ENCODE measurements at regions not wholly inside any gene's neighbourhood (a gene's known extent, or its start where the extent isn't known, plus 50 kb on each side); places are given as distances from the start of the nearest gene placed in this dataset.

DNA sequence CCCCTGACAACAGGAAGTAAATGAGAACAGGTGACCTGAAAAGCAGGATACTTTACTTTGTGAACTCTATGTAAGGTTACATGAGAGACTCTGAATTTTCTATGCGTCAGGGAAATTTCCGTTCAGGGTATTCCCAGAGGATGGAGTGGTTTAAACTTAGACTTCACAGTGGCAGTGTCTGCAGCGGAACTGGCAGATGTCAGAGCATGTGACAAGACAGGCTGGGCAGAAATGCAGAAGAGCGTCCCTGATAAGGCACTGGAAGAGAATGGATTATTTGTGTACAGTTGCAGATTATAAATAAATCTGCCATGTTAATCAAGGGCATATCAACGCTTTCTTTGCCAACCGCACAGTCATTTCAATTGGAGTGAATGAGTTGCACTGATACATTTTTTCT is 598.4 kb upstream of the ZNF717 start:
- DNase-seq (ENCODE audit: low spot score): no peak
- H3K27ac Mint-ChIP-seq: no peak overlapping the region
- H3K9me3 Mint-ChIP-seq: peaks cover 35% of the 10 kb centered on the region
- no peaks in the 10 kb centered on the region for H3K36me3 Mint-ChIP-seq (ENCODE audit: low read depth)
- no peak overlapping the region for H3K4me3 Mint-ChIP-seq (ENCODE audit: low read depth)
- intact Hi-C loops (cut with micrococcal nuclease): no loop called here
- H3K4me1 Mint-ChIP-seq (ENCODE audit: low read depth): no peaks in the 10 kb centered on the region
- H3K27me3 Mint-ChIP-seq (ENCODE audit: low read depth): no peaks in the 10 kb centered on the region

GRCh38 chr3:76387000-76387399 is 601.7 kb upstream of the ZNF717 start:
- intact Hi-C loops (cut with micrococcal nuclease): no loop called here
- H3K36me3 Mint-ChIP-seq (ENCODE audit: low read depth): no peaks in the 10 kb centered on the region
- H3K27ac Mint-ChIP-seq: no peak overlapping the region
- peaks cover 31% of the 10 kb centered on the region for H3K9me3 Mint-ChIP-seq
- no peaks in the 10 kb centered on the region for H3K4me1 Mint-ChIP-seq (ENCODE audit: low read depth)
- no peak for DNase-seq (ENCODE audit: low spot score)
- no peaks in the 10 kb centered on the region for H3K27me3 Mint-ChIP-seq (ENCODE audit: low read depth)
- H3K4me3 Mint-ChIP-seq (ENCODE audit: low read depth): no peak overlapping the region

GRCh38 chr3:76400141-76400540 is 614.8 kb upstream of the ZNF717 start:
- Mint-ChIP-seq H3K27me3 (ENCODE audit: low read depth) (no peaks in the 10 kb centered on the region), H3K9me3 (peaks cover 13% of the 10 kb centered on the region), H3K4me1 (ENCODE audit: low read depth) (no peaks in the 10 kb centered on the region), H3K27ac (no peak overlapping the region), H3K36me3 (ENCODE audit: low read depth) (no peaks in the 10 kb centered on the region), H3K4me3 (ENCODE audit: low read depth) (no peak overlapping the region)
- intact Hi-C loops (cut with micrococcal nuclease): no loop called here
- DNase-seq (ENCODE audit: low spot score): no peak

DNA sequence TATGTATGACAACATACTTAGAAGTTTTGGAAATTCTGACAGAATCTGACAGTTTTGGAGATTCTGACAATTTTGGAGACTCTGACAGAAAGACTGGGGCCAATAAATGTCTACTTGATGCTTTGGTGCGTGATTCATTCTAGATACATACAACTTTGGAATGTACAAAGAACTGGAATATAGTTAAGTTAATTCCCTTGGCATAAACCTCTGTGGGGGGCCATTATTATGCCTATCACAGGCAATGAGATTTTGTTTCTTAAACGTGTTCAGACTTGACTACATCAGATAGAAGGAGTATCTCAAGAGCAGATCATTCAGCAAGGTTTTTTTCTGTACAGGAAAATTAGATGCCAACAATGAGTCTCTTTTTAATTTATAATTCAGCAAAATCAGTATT is 617.6 kb upstream of the ZNF717 start:
- peaks cover 34% of the 10 kb centered on the region for H3K9me3 Mint-ChIP-seq
- no peak overlapping the region for H3K27ac Mint-ChIP-seq
- no peaks in the 10 kb centered on the region for H3K36me3 Mint-ChIP-seq (ENCODE audit: low read depth)

DNA sequence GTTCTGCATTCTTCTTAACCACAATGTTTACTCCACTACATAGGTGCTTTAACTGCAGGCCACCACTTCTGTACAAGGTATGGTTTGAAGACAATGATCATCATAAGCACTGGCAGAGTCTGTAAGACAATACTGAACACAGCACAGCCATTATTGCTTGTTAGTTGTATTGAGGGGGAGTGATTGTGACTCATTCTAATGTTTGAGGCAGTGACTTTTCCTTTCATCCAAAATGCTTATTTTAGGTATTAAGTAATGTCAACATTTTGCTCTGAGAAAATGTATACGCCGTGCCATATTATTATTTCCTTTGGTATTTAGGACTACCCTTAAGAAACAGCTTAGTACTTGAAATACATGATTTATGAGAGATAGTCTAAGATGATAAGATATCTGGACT is 618.2 kb upstream of the ZNF717 start:
- Mint-ChIP-seq H3K4me3 (ENCODE audit: low read depth) (no peak overlapping the region), H3K9me3 (peaks cover 40% of the 10 kb centered on the region), H3K4me1 (ENCODE audit: low read depth) (no peaks in the 10 kb centered on the region), H3K27ac (no peak overlapping the region), H3K27me3 (ENCODE audit: low read depth) (no peaks in the 10 kb centered on the region), H3K36me3 (ENCODE audit: low read depth) (no peaks in the 10 kb centered on the region)
- DNase-seq (ENCODE audit: low spot score): no peak
- intact Hi-C loops (cut with micrococcal nuclease): no loop called here

More for the DNA sequence above, 617.6 kb upstream of the ZNF717 start:
- DNase-seq (ENCODE audit: low spot score): no peak
- intact Hi-C loops (cut with micrococcal nuclease): no loop called here
- H3K4me3 Mint-ChIP-seq (ENCODE audit: low read depth): no peak overlapping the region
- H3K4me1 Mint-ChIP-seq (ENCODE audit: low read depth): no peaks in the 10 kb centered on the region
- H3K27me3 Mint-ChIP-seq (ENCODE audit: low read depth): no peaks in the 10 kb centered on the region

DNA sequence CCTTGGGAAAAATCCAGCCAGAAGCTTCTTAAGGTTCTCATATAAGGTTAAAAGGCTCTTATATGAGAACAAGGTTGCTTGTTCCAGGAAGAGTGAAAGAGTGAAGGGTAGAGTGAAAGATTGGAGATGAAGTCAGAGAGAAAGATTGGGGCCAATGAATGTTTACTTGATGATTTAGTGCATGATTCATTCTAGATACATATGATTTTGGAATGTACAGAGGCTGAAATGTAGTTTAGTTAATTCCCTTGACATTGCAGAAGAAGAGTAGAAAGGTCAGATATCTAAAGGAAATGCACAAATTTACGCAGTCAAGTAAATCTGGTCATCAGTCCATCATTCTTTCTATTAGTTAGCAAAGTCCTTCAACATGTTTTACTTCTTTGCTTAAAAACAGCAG is 619.8 kb upstream of the ZNF717 start:
- H3K27me3 Mint-ChIP-seq (ENCODE audit: low read depth): no peaks in the 10 kb centered on the region
- H3K36me3 Mint-ChIP-seq (ENCODE audit: low read depth): no peaks in the 10 kb centered on the region
- peaks cover 47% of the 10 kb centered on the region for H3K9me3 Mint-ChIP-seq
- intact Hi-C loops (cut with micrococcal nuclease): no loop called here
- no peaks in the 10 kb centered on the region for H3K4me1 Mint-ChIP-seq (ENCODE audit: low read depth)
- H3K4me3 Mint-ChIP-seq (ENCODE audit: low read depth): no peak overlapping the region
- DNase-seq (ENCODE audit: low spot score): no peak
- H3K27ac Mint-ChIP-seq: no peak overlapping the region

- intact Hi-C loops (cut with micrococcal nuclease): no loop called here
- no peaks in the 10 kb centered on the region for H3K4me1 Mint-ChIP-seq (ENCODE audit: low read depth)
- peaks cover 56% of the 10 kb centered on the region for H3K9me3 Mint-ChIP-seq
- no peak overlapping the region for H3K4me3 Mint-ChIP-seq (ENCODE audit: low read depth)
- no peak for DNase-seq (ENCODE audit: low spot score)
- no peak overlapping the region for H3K27ac Mint-ChIP-seq
- H3K27me3 Mint-ChIP-seq (ENCODE audit: low read depth): no peaks in the 10 kb centered on the region
- H3K36me3 Mint-ChIP-seq (ENCODE audit: low read depth): no peaks in the 10 kb centered on the region
These were observed 625.5 kb upstream of the ZNF717 start for GRCh38 chr3:76410762-76411281.

DNA sequence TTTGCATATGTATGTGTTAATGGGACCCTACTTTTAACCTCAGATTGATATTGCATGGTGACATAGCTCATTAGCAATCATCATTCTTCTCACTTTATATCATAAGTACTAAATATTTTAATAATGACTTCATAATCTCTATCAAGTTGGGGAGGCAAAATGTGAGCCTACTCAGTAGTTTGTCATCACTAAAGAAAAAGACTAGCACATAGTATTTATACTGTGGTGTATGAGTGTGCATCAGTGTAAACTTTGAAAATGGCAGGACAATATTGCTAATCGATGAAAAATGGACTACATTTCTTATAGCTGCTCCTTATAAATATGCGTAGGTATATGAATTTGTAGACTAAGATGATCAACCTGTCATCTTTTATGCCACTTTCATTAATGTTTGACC is 624.5 kb upstream of the ROBO2 start:
- no peaks in the 10 kb centered on the region for H3K36me3 Mint-ChIP-seq (ENCODE audit: low read depth)
- intact Hi-C loops (cut with micrococcal nuclease): no loop called here

DNA sequence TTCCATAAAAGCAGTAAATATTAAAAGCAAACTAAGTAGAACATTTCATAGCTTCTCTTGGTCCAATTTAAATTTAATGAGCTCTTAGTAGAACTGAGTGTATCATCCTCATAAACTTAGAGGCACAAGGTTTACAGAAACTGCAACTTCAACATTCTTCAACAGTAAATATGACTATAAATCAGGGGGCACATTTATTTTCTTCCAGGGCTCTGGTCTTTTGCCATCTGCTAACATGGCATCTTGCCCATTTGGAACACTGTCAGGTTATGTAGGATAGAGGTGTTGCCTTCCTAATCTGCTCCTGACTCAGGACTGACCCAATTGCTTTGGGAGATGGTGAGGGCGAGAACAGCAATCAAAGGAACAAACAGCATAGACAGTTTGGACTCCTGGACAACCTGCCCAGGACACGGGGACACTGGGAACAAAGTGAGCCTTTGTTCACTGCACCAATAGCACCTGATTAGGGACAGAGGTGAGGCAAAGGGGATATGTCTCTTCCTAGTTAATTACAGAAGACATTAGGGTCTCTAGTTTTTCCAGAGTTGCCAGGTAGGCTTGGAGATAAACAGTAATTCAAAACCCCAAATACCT is 610.2 kb upstream of the ROBO2 start:
- H3K27me3 Mint-ChIP-seq (ENCODE audit: low read depth): no peaks in the 10 kb centered on the region
- no peak overlapping the region for H3K4me3 Mint-ChIP-seq (ENCODE audit: low read depth)
- no peaks in the 10 kb centered on the region for H3K4me1 Mint-ChIP-seq (ENCODE audit: low read depth)
- no peak for DNase-seq (ENCODE audit: low spot score)
- H3K9me3 Mint-ChIP-seq: peaks cover 46% of the 10 kb centered on the region
- H3K27ac Mint-ChIP-seq: no peak overlapping the region
- intact Hi-C loops (cut with micrococcal nuclease): no loop called here
- no peaks in the 10 kb centered on the region for H3K36me3 Mint-ChIP-seq (ENCODE audit: low read depth)

More for the DNA sequence above, 624.5 kb upstream of the ROBO2 start:
- Mint-ChIP-seq H3K4me3 (ENCODE audit: low read depth) (no peak overlapping the region), H3K4me1 (ENCODE audit: low read depth) (no peaks in the 10 kb centered on the region), H3K9me3 (peaks cover 33% of the 10 kb centered on the region), H3K27me3 (ENCODE audit: low read depth) (no peaks in the 10 kb centered on the region), H3K27ac (no peak overlapping the region)
- no peak for DNase-seq (ENCODE audit: low spot score)

- no peak overlapping the region for H3K4me3 Mint-ChIP-seq (ENCODE audit: low read depth)
These were observed 607.5 kb upstream of the ROBO2 start for GRCh38 chr3:76432396-76432795.

GRCh38 chr3:76436894-76437293 is 603.0 kb upstream of the ROBO2 start:
- no peaks in the 10 kb centered on the region for H3K27me3 Mint-ChIP-seq (ENCODE audit: low read depth)

More at GRCh38 chr3:76432396-76432795, 607.5 kb upstream of the ROBO2 start:
- no peak for DNase-seq (ENCODE audit: low spot score)
- intact Hi-C loops (cut with micrococcal nuclease): no loop called here
- Mint-ChIP-seq H3K27me3 (ENCODE audit: low read depth) (no peaks in the 10 kb centered on the region), H3K9me3 (peaks cover 35% of the 10 kb centered on the region), H3K36me3 (ENCODE audit: low read depth) (no peaks in the 10 kb centered on the region), H3K4me1 (ENCODE audit: low read depth) (no peaks in the 10 kb centered on the region), H3K27ac (no peak overlapping the region)

DNA sequence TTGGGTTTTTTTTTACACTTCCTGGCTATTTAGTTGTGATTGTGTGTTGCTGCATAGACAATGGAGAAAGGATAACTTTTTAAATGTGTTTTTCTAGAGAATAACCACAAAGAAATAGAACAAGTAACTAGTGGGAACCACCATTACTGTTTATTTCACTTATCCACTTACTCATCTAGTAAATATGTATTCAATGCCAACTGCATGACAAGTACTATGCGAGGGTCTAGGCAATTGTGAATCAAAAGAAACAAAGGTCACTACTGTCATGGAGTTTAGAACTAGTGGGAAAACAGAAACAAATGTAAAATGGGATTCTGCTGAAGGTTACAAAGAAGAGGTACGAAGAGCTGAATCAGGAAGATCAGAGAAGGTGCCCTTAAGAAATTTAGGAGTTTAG is 600.9 kb upstream of the ROBO2 start:
- H3K4me3 Mint-ChIP-seq (ENCODE audit: low read depth): no peak overlapping the region

More at GRCh38 chr3:76436894-76437293, 603.0 kb upstream of the ROBO2 start:
- intact Hi-C loops (cut with micrococcal nuclease): no loop called here
- H3K4me3 Mint-ChIP-seq (ENCODE audit: low read depth): no peak overlapping the region
- H3K9me3 Mint-ChIP-seq: peaks cover 34% of the 10 kb centered on the region
- no peaks in the 10 kb centered on the region for H3K4me1 Mint-ChIP-seq (ENCODE audit: low read depth)
- DNase-seq (ENCODE audit: low spot score): no peak
- no peak overlapping the region for H3K27ac Mint-ChIP-seq
- no peaks in the 10 kb centered on the region for H3K36me3 Mint-ChIP-seq (ENCODE audit: low read depth)

DNA sequence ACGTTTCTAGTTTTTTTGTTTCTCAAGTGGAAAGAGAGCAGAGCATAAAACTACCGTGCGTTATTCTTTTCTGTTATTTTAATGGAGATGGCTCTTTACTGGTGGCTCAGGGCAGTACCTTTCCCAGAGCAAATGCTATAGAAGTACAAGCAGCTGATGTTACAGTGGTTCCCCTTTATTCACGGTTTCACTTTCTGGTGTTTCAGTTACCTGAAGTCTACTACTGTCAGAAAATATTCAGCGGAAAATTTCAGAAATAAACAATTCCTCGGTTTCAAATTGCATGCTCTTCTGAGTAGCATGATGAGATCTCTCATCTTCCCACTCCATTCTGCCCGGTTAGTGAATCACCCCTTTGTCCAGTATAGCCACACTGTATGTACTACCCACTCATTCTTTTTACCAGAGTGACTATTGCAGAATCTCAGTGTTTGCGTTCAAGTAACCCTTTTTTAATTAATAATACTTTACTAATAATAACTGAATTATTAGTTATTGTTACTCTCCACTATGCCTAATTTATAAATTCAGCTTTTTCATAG is 597.5 kb upstream of the ROBO2 start:
- Mint-ChIP-seq H3K36me3 (ENCODE audit: low read depth) (no peaks in the 10 kb centered on the region), H3K4me1 (ENCODE audit: low read depth) (no peaks in the 10 kb centered on the region), H3K27ac (no peak overlapping the region), H3K27me3 (ENCODE audit: low read depth) (no peaks in the 10 kb centered on the region), H3K4me3 (ENCODE audit: low read depth) (no peak overlapping the region), H3K9me3 (peaks cover 18% of the 10 kb centered on the region)
- intact Hi-C loops (cut with micrococcal nuclease): no loop called here
- DNase-seq (ENCODE audit: low spot score): no peak

More for the DNA sequence above, 600.9 kb upstream of the ROBO2 start:
- no peaks in the 10 kb centered on the region for H3K36me3 Mint-ChIP-seq (ENCODE audit: low read depth)
- H3K27me3 Mint-ChIP-seq (ENCODE audit: low read depth): no peaks in the 10 kb centered on the region
- H3K27ac Mint-ChIP-seq: no peak overlapping the region
- H3K4me1 Mint-ChIP-seq (ENCODE audit: low read depth): no peaks in the 10 kb centered on the region
- H3K9me3 Mint-ChIP-seq: peaks cover 29% of the 10 kb centered on the region
- DNase-seq (ENCODE audit: low spot score): no peak
- intact Hi-C loops (cut with micrococcal nuclease): no loop called here
